Panc1 (cell line): ENCODE measurements at regions not wholly inside any gene's neighbourhood (a gene's known extent, or its start where the extent isn't known, plus 50 kb on each side); places are given as distances from the start of the nearest gene placed in this dataset.

Experiments used
- ATAC-seq: fragments of 200-7000 bp; cut with Tn5 transposase; 2 replicates; pipeline ENCODE4 v1.9.1; 2020; ENCODE audit warnings: mild to moderate bottlenecking, moderate library complexity
- BruUV-seq: library from RNA; stranded (reverse); fragments of 400-500 nt; replicated peaks from 2 replicates; lab custom pipeline; 2021; lab: Mats Ljungman, UMichigan
- CTCF ChIA-PET: fragments of 300-600 bp; sonication (Branson Sonifier 250); formaldehyde crosslinking; loops from one replicate; lab custom pipeline; 2022; ENCODE audit warnings: antibody characterized with exemption; lab: Charles Lee
- POLR2A ChIA-PET: fragments of 300-600 bp; sonication (Branson Sonifier 250); formaldehyde crosslinking; loops from one replicate; lab custom pipeline; 2022; ENCODE audit warnings: antibody characterized with exemption; lab: Charles Lee
- DNase-seq: peaks from one replicate; pipeline ENCODE4 v3.0.0-alpha.2; 2010; ENCODE audit warnings: low read depth, low spot score
- H3K27ac ChIP-seq: 2 replicates; pipeline ENCODE4 v1.5.1; 2011; ENCODE audit warnings: mild to moderate bottlenecking, low read length, inconsistent platforms
- H3K27me3 ChIP-seq: fragments of 200-500 bp; sonication (Bioruptor generic); 2 replicates; pipeline ENCODE4 v1.6.0; 2014; ENCODE audit warnings: low read length, inconsistent platforms; ENCODE audit not compliant: control insufficient read depth, insufficient read depth
- H3K36me3 ChIP-seq: fragments of 200-500 bp; sonication (Bioruptor generic); 2 replicates; pipeline ENCODE4 v1.5.1; 2014; ENCODE audit warnings: inconsistent platforms, mild to moderate bottlenecking, low read length, moderate library complexity; ENCODE audit not compliant: control insufficient read depth, insufficient read depth
- H3K4me1 ChIP-seq: 2 replicates; pipeline ENCODE4 v1.5.1; 2011; ENCODE audit warnings: inconsistent platforms, mild to moderate bottlenecking, low read length, moderate library complexity; ENCODE audit not compliant: control insufficient read depth, insufficient read depth
- H3K4me3 ChIP-seq, 2 experiments: 2 replicates each; pipeline ENCODE4 v1.5.1; 2011 to 2012; ENCODE audit warnings: low read depth in 2 of 2, low read length in 2 of 2, mild to moderate bottlenecking in 2 of 2, inconsistent platforms in 1 of 2, moderate library complexity in 1 of 2
- H3K9me3 ChIP-seq: fragments of 200-500 bp; sonication (Bioruptor generic); 2 replicates; pipeline ENCODE4 v1.5.1; 2014; ENCODE audit warnings: low read depth, mild to moderate bottlenecking, inconsistent platforms, low read length, moderate library complexity; ENCODE audit not compliant: control insufficient read depth, insufficient read depth
- CTCF ChIP-seq: fragments of 450-650 bp; IDR thresholded peaks from 2 replicates; pipeline ENCODE4 v1.5.1; 2017; ENCODE audit warnings: mild to moderate bottlenecking
- POLR2AphosphoS5 ChIP-seq: IDR thresholded peaks from 2 replicates; pipeline ENCODE4 v1.6.1; 2012; ENCODE audit warnings: mild to moderate bottlenecking, low read depth, low read length, moderate library complexity
- REST ChIP-seq, 2 experiments: IDR thresholded peaks; 2 replicates each; pipeline ENCODE4 v1.6.1; 2011 to 2012; ENCODE audit warnings: low read depth in 2 of 2, control low read depth in 1 of 2, low read length in 1 of 2, mild to moderate bottlenecking in 1 of 2, moderate library complexity in 1 of 2; ENCODE audit not compliant: insufficient read depth in 1 of 2
- SIN3A ChIP-seq: IDR thresholded peaks from 2 replicates; pipeline ENCODE4 v1.6.1; 2012; ENCODE audit warnings: low read depth, mild to moderate bottlenecking, low read length, moderate library complexity, borderline replicate concordance; ENCODE audit not compliant: insufficient read depth
- TCF7L2 ChIP-seq: IDR thresholded peaks from 2 replicates; pipeline ENCODE4 v1.6.1; 2011; ENCODE audit warnings: mild to moderate bottlenecking, low read depth, low read length, inconsistent platforms
- in situ Hi-C: cut with HindIII; loops from 2 replicates; pipeline ENCODE4 v1.10.0; 2016; ENCODE audit warnings: low sequenced_read_pairs, low pct_unique_long_range_greater_than_20kb
- intact Hi-C: fragments of 100-400 bp; cut with micrococcal nuclease; formaldehyde crosslinking; loops from one replicate; pipeline ENCODE4 v1.10.0; 2022; ENCODE audit not compliant: unreplicated experiment

GRCh38 chr9:7592321-7593316 lies 207.0 kb downstream of the DMAC1 start:
- ATAC-seq (no peak), DNase-seq (no peak)
- ChIA-PET CTCF (no interaction called here), POLR2A (interaction anchor here (0.8 kb wide), 1 partner anchor 352 kb away, joined by 3 read pairs; no protein-coding TSS in a partner anchor)
- H3K36me3 ChIP-seq = no peaks in the 10 kb centered on the region
- H3K27me3 ChIP-seq = no peaks in the 10 kb centered on the region
- no peaks in the 10 kb centered on the region for H3K4me1 ChIP-seq
- H3K4me3 ChIP-seq = no peak overlapping the region
- intact Hi-C loops (no loop called here), in situ Hi-C loops (no loop called here)
- no TSS peak for BruUV-seq
- H3K9me3 ChIP-seq = no peaks in the 10 kb centered on the region
- no peak overlapping the region for H3K27ac ChIP-seq
- TF ChIP-seq SIN3A (no peak), POLR2AphosphoS5 (no peak), CTCF (no peak), REST (IDR thresholded peaks at IDR 0.05; ENCODE audit: insufficient read depth in 1 of 2, low read depth in 2 of 2, low read length in 1 of 2) (no peak), TCF7L2 (no peak)

- in situ Hi-C loops = no loop called here
- intact Hi-C loops = no loop called here
- no peak for TF ChIP-seq REST (IDR thresholded peaks at IDR 0.05; ENCODE audit: insufficient read depth in 1 of 2, low read depth in 2 of 2, low read length in 1 of 2)
- no peak for TF ChIP-seq TCF7L2
- no peak for TF ChIP-seq SIN3A
- no peak for TF ChIP-seq CTCF
- no peak for TF ChIP-seq POLR2AphosphoS5
- no peaks in the 10 kb centered on the region for H3K4me1 ChIP-seq
- CTCF ChIA-PET = no interaction called here
- ATAC-seq (no peak), DNase-seq (no peak)
- H3K27me3 ChIP-seq = no peaks in the 10 kb centered on the region
- H3K36me3 ChIP-seq = no peaks in the 10 kb centered on the region
- no peak overlapping the region for H3K4me3 ChIP-seq
- no TSS peak for BruUV-seq
- no peaks in the 10 kb centered on the region for H3K9me3 ChIP-seq
- H3K27ac ChIP-seq = no peak overlapping the region
- POLR2A ChIA-PET = no interaction called here
Observed at GRCh38 chr9:7591501-7591900, 208.1 kb downstream of the DMAC1 start.
